GM18498 (cell line): ENCODE measurements at regions not wholly inside any gene's neighbourhood (a gene's known extent, or its start where the extent isn't known, plus 50 kb on each side); places are given as distances from the start of the nearest gene placed in this dataset.

Experiments used
- ATAC-seq: cut with Tn5 transposase; IDR thresholded peaks from one replicate; pipeline ENCODE4 v1.9.1; 2021; ENCODE audit warnings: mild to moderate bottlenecking, moderate library complexity; ENCODE audit not compliant: unreplicated experiment

DNA sequence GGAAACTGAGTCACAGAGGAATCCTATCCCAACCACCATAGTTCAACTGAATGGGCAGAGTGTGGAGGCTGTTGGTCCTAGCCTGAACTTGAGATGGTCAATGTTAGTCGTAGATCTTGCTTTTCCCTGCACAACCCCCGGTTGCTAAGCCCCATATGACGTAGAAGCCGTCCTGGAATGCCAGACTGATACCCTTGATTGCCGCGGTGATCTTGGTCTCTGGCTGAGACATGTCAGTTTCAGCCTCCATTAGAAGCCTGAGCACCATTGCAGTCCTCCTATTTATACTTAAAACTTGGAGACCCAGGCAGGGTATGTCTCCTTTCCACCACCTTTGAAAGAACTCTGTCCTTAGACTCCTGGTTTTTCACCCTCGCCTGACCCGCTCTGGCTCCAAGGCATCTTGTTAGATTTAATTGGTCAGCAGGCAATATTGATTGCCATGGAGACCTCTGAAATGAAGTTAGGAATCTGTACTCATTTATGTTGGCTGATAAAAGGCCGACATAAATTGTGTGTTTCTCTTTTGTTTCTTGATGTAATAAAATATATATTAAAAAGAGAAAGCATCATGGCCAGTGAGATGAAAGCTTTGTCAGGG, 53.4 kb downstream of the RPLP1 start:
- no peak for ATAC-seq

DNA sequence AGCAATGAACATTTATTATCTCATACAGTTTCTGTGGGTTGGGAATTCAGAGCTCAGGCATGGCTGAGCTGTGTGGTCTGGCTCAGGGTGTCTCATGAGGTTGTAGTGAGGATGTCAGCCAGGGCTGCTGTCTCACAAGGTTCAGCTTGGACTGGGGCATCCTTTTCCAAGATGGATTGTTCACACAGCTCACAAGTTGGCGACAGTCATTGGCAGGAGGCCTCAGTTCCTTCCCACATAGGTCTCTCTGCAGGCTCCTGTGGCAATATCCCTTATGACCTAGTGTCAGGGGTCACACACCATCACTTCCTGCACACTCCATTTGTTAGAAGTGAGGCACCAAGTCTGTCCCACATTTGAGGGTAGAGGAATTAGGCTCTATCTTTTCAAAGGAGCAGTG, 56.0 kb downstream of the RPLP1 start:
- no peak for ATAC-seq

DNA sequence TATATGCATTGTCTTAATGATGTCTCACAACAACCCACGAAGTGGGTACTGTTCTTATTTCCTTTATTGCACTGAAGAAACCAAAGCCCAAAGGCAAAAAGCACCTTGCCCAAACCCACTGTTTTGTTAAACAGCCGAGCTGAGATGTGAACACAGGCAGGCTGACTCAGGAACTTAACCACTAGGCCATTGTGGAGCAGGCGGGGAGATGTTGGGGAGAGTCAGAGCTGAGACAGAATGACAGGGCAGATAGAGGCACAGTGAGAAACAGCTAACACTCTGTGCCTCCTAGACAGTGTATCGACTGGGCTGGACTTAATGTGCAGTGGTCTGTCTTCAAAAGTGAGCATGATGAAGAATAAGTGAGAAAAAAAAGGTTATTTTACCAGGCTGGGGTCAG, 56.5 kb downstream of the RPLP1 start:
- no peak for ATAC-seq

DNA sequence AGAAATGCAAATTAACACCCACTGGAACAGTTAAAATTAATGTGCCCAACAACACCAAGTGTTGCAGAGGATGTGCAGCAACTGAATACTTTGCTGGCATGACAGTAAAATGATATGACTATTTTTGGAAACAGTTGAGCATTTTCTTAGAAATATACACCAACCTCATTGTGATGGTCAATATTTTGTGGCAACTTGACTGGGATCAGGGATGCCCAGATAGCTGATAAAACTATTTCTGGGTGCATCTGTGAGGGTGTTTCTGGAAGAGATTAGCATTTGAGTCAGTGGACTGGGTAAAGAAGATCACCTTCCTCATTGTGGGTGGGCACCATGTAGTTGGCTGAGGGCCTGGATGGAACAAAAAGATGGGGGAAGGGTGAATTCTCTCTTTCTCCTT, 57.9 kb downstream of the RPLP1 start:
- ATAC-seq, result no peak

DNA sequence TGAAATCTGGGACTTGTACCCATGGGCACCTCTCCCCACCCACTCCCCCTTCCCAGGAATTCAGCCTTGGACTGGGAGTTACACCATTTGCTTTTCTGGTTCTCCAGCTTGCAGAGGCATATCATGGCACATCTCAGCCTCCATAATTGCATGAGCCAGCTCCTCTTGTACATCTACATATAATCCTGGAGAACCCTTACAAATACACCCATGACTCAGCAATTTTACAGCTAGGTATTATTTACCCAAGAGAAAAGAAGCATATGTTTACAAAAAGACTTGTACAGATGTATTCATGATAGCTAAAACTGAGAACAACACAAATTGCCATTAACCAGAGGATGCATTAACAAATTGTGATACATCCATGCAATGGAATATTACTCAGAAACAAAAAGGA, 58.4 kb downstream of the RPLP1 start:
- no peak for ATAC-seq

DNA sequence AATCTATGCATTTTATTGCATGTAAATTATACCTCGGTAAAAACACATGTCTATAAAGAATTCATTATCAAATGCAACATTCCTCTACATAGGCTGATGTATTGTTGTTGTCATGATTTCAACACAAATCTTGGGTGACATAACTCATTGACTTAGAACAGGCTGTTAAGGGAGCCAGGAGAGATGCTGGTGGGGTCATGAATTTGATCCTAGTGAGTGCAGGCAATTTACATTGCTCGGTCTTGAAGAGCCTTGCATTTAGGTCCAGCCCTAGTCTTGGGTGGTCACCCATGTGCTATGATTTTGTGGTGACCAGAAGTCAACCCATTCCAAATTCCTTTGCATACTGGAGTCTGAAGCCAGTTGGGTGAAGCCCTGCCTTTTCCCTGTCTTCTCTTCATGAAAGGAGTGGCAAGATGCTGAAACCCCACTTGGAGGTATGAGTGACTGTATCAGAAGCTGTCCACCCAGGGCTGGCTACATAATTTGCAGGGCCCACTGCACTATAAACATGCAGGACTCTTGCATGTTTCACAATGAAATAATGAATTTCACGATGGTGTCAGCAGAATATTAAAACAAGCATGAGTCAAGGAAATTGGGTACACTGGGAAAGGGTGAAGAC, 59.2 kb downstream of the RPLP1 start:
- no peak for ATAC-seq

DNA sequence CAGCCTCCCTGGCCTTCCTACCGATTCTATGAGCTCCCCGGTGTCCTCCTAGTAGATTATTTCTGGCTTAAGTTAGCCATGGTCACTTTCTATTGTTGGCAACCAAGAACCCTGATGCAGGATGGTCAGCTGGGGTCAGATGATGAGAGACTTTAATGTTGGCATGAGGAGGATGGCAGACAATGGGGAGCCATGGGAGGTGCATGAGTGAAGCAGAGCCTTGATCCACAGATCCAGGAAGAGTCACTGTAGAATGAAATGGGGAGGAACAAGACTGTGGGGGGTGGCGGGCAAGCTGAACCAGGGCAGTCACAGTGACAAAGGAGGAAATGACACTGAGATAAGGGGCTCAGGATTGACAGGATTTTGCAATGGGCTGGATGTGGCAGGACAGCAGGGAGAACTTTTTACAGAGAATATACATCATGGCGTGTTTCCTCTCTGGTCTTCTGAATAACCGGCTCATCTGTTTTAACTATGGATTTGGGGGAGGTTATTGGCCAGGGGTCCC, 60.9 kb downstream of the RPLP1 start:
- no peak for ATAC-seq

DNA sequence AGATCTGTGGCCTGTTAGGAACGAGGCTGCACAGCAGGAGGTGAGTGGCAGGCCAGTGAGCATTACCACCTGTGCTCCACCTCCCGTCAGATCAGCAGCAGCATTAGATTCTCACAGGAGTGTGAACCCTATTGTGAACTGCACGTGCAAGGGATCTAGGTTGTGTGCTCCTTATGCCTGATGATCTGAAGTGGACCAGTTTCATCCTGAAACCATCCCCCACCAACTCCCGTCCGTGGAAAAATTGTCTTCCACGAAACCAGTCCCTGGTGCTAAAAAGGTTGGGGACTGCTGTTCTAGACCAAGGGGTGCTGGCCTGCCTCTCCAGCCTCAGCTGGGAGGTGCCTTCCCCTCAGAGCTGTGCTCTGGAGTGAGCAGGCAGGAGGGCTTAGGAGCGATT, 61.4 kb downstream of the RPLP1 start:
- ATAC-seq, result no peak

DNA sequence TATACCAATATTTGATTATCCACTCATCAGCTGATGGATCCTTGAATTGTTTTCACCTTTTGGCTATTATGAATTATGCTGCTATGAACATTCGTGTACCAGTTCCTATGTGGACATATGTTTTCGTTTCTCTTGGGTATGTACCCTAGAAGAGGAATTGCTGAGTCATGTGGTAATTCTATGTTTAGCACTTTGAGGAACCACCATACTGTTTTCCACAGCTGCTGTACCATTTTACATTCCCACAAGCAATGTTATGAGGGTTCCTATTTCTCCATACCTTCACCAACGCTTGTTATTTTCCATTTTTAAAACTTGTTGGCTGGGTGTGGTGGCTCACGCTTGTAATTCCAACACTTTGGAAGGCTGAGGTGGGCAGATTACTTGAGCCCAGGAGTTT, 62.9 kb downstream of the RPLP1 start:
- no peak for ATAC-seq

DNA sequence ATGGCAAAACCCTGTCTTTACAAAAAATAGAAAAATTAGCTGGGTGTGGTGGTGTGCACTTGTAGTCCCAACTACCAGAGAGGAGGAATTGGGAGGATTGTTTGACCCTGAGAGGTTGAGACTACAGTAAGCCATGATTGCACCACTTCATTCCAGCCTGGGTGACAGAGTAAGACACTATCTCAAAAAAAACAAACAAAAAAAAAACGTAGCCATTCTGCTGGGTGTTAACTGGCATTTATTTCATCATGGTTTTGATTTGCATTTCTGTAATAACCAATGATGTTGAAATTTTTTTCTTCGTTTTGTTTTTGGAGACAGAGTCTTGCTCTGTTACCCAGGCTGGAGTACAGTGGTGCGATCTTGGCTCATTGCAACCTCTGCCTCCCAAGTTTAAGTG, 63.3 kb downstream of the RPLP1 start:
- ATAC-seq, result no peak

DNA sequence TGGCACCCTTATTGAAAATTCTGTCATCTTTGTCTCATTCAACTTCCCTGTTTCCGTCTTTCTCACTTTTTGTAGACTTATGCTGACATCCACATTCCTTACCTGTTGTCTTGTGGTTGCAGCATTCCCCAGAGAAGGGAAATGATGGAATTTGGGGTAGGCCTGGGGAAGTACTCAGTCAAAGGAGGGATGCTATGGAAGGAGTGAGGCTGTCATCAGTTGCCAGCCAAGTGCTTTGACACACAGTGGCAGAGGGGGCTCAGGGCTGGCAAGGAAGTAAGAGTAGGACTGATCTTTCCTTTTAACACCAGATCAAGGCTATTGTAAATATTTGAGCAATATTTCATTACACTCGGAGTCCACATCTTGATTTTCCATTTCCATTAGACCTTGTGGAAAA, 64.4 kb downstream of the RPLP1 start:
- no peak for ATAC-seq

DNA sequence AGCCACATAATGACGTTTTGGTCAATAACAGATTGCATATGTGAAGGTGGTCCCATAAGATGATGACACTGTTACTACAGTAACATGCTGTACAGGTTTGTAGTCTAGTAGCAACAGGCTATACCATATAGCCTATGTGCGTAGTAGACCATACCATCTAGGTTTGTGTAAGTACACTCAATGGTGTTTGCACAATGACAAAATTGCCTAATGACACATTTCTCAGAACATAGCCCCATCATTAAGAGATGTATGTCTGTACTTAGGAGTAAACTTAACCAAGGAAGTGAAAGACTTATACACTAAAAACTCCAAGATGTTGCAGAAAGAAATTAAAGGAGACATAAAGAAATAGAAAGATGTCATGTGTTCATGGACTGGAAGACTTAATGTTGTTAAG, 66.2 kb downstream of the RPLP1 start:
- ATAC-seq, result no peak

DNA sequence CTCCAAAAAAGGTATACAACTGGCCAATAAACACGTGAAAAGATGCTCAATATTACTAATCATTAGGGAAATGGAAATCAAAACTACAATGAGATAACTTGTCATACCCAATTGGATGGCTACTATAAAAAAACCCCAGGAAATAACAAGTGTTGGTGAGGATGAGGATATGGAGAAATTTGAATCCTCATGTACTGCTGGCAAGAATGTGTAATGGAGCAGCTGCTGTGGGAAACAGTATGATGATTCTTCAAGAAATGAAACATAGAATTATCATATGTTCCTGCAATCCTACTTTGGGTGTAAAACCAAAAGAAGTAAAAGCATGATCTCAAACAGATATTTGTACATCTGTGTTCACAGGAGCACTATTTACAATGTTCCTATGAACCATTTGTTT, 67.4 kb downstream of the RPLP1 start:
- ATAC-seq, result no peak

DNA sequence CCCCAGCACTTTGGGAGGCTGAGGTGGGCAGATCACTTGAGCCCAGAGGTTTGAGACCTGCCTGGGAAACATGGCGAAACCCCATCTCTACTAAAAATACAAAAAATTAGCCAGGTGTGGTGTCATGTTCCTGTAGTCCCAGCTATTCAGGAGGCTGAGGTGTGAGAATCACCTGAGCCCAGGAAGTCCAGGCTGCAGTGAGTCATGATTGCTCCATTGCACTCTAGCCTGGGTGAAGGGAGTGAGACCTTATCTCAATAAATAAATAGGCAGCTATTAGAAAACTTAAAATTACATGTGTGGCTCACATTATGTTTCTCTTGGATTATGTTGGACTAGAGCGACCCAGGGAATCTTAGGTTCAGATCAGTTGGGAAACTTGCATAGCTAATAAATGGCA, 69.7 kb downstream of the RPLP1 start:
- ATAC-seq, result no peak

DNA sequence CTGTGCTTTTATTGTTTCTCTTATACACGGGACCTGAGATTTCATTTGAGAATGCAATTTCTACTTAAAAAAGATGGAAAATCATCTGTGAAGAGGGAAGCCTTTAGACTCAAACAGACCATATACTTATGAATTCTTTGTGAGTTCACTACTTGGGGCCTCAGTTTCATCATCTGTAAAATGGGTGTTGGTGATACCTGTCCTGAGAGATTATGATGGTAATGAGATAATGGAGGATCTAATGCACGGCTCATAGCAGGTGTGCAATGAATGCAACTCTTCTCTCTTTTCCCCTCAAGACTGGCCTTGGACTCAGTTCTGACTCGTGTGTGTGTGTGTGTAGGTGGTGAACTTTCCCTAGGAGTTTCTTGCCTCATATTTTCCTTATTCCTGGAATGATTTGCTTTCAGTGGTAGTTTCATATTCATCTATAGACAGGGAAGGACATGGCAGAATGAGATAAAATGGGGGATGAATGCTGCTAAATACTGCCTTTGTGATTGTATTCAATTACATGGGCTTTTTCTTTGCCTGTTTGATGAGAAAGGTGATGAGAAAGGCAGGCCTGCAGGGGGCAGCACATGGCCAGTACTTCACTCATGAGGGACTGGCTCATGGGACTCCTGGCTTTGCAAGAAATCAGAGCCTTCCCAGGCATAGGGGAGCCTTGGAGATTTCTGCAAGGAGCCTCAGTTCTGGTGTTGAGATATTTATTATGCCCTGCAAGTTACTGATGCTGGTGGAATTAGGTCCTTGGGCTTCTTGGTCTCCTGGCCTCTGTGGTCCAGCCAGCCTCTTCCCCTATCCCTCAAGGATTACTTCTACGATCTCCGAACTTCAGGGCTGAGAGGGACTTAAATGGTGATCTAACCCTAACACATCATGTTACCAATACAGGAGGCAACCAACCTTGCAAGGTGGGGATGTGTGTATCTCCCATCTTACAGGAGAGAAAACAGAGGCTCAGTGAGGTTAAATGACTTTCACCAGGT, 70.7 kb downstream of the RPLP1 start:
- ATAC-seq, result no peak

DNA sequence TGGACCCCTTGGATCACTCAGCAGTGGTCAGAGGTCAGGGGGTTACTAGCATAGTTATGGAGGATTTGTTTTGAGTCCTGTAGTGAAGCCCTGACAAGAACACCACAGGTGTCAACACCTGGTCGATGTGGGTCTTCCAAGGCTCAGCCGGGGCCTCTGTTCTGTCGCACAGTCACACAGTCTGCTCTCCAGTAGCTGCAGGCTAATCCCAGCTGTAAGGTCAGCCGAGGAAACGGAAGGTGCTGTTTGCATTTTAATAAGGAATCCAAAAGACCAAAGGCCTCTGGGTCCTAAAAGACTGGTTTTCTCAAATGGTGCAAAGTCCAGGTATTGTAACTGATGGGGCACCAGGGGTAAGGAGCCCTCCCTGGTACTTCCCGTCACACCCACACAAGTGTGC, 71.7 kb downstream of the RPLP1 start:
- ATAC-seq, result no peak

DNA sequence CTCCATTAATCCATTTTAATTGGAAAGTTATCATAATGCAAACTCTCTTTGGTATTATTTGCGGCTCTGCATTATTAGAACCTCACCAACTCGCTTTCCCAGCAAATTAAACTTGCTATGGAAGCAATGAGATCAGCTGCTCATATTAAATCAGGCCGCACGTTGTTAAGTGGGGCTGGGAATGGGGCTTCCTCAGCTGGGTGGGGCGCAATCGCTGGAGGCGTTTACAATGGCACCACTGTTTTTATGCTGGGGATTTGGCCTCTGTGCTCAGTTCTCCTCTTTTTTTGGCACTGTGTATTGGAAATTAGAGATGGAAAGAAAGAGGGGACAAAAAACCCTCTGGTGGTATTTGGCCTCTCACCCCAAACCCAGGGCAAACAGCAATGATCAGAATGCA, 72.2 kb downstream of the RPLP1 start:
- no peak for ATAC-seq

DNA sequence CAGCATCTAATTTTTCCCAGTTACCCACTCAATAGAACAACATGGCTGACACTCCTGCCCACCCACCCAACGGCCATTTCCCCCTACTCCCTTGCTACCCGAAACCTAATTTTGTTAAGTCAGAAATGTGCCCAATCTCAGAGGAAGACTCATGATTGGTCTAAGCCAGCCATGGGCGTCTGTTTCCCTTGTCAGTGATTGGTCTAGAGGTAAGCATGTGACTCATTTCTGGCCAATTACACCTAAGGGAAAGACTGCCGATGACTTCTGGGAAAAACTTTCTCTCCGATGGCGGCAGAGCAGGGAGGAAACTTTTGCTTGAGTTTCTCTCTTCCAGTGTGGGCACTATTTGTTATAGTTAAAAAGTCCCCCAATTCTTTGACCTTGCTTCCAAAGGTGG, 72.9 kb downstream of the RPLP1 start:
- ATAC-seq, result no peak

DNA sequence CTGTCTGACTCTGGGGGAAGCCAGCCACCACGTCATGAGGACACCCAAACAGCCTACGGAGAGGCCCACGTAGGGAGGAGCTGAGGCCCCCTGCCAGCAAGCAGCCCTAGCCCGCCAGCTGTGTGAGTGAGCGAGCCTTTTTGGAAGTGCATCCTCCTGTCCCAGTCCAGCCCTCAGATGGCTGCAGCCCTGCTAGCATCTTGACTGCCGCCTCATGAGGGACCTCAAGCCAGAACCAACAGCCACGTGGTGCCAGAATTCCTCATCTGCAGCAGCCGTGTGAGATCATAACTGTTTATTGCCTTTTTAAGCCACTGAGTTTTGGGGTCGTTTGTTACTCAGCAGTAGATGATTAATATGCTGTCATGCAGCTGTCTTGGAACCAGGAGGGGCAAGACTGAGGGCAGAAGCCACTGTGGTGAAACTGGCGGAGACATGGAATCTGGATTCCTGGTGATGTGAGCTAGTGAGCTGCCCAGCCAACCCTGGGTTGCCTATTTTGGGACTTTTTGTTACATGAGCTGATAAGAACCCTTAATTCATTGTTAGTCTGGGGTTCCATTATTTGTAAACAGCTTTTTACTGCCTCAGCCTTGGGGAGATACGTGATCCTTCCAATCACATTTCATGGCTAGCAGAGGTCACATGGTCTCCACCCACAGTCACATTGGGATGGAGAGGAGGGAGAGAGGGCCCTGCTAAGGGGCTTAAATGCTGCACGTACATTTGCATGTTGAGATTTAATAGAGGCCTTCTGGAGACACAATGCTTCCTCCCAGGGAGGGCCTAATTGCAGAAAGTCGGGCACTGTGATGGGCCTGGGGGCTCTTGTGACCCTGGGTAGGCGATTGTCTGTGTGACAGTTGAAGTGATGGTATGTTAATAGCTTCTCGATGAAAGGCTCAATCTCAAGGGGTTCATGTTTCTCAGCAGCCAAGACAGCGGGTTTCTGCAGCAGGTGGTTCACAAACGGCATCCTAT, 73.8 kb downstream of the RPLP1 start:
- no peak for ATAC-seq

DNA sequence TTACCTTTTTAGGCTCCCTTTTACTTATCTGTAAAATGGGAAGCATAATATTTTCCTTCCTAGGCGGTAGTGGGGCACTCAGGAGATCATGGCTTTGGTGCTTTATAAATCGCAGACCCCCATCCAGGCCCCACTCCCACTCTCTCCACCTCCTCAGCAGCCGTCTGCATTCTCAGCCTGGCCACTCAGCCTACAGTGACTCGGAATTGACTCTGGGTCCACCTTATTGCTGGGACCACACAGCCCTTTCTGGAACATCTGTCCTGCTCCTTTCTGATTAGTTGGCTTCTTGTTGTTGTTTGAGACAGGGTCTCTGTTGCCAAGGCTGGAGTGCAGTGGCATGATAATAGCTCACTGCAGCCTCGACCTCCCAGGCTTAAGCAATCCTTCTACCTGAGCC, 76.5 kb downstream of the RPLP1 start:
- ATAC-seq, result no peak
